DND-41 (cell line): ENCODE measurements at regions not wholly inside any gene's neighbourhood (a gene's known extent, or its start where the extent isn't known, plus 50 kb on each side); places are given as distances from the start of the nearest gene placed in this dataset.

Source experiments
- ATAC-seq: fragments of 200-7000 bp; cut with Tn5 transposase; 3 replicates; pipeline ENCODE4 v1.9.1; 2021; ENCODE audit warnings: low read depth; ENCODE audit not compliant: insufficient read depth
- DNase-seq: peaks from one replicate; pipeline ENCODE4 v3.0.0-alpha.2; 2020
- H2AFZ ChIP-seq: 2 replicates; pipeline ENCODE4 v1.6.0; 2012; ENCODE audit warnings: low read depth, low read length
- H3K27ac ChIP-seq: 2 replicates; pipeline ENCODE4 v1.5.1; 2012; ENCODE audit warnings: low read length, inconsistent platforms
- H3K27me3 ChIP-seq: fragments of 200-600 bp; sonication (generic); 2 replicates; pipeline ENCODE4 v1.6.0; 2012; ENCODE audit warnings: low read length, mild to moderate bottlenecking, inconsistent platforms; ENCODE audit not compliant: insufficient read depth, poor library complexity
- H3K36me3 ChIP-seq: 2 replicates; pipeline ENCODE4 v1.5.1; 2012; ENCODE audit warnings: low read length, inconsistent platforms; ENCODE audit not compliant: insufficient read depth
- H3K4me1 ChIP-seq: 2 replicates; pipeline ENCODE4 v1.5.1; 2012; ENCODE audit warnings: mild to moderate bottlenecking, low read length; ENCODE audit not compliant: insufficient read depth
- H3K4me2 ChIP-seq: 2 replicates; pipeline ENCODE4 v1.6.0; 2012; ENCODE audit warnings: mild to moderate bottlenecking, moderate library complexity, low read length, inconsistent platforms; ENCODE audit not compliant: insufficient read depth
- H3K4me3 ChIP-seq, 2 experiments: fragments of 200-600 bp in 1 of 2; shearing (Covaris generic) in 1 of 2; 2 replicates each; pipeline ENCODE4 v1.5.1; 2012 to 2016; ENCODE audit warnings: inconsistent platforms in 2 of 2, low read length in 2 of 2, mild to moderate bottlenecking in 2 of 2, low read depth in 1 of 2, moderate library complexity in 1 of 2
- H3K79me2 ChIP-seq: 2 replicates; pipeline ENCODE4 v1.6.0; 2012; ENCODE audit warnings: low read length, inconsistent platforms; ENCODE audit not compliant: insufficient read depth
- H3K9ac ChIP-seq: 2 replicates; pipeline ENCODE4 v1.6.0; 2012; ENCODE audit warnings: low read depth, mild to moderate bottlenecking, inconsistent platforms, low read length, moderate library complexity
- H3K9me3 ChIP-seq: 2 replicates; pipeline ENCODE4 v1.5.1; 2012; ENCODE audit warnings: low read length, moderate library complexity, mild to moderate bottlenecking, inconsistent platforms; ENCODE audit not compliant: insufficient read depth, severe bottlenecking
- H4K20me1 ChIP-seq: 2 replicates; pipeline ENCODE4 v1.6.0; 2012; ENCODE audit warnings: low read length; ENCODE audit not compliant: insufficient read depth
- CTCF ChIP-seq: IDR thresholded peaks from 2 replicates; pipeline ENCODE4 v1.5.1; 2012; ENCODE audit warnings: borderline replicate concordance, low read length, moderate library complexity, mild to moderate bottlenecking; ENCODE audit not compliant: poor library complexity, severe bottlenecking; ENCODE audit errors: extremely low read depth
- EZH2 ChIP-seq: IDR thresholded peaks from 3 replicates; pipeline ENCODE4 v1.6.1; 2012; ENCODE audit warnings: borderline replicate concordance, low read depth, mild to moderate bottlenecking, moderate library complexity, low read length, inconsistent platforms; ENCODE audit not compliant: severe bottlenecking

GRCh38 chr2:16359961-16360360, 305.7 kb downstream of the CYRIA start:
- Histone ChIP-seq H3K27me3 (no peaks in the 10 kb centered on the region), H2AFZ (no peak overlapping the region), H3K36me3 (no peaks in the 10 kb centered on the region), H3K79me2 (no peaks in the 10 kb centered on the region), H3K4me2 (no peak overlapping the region), H3K9ac (no peak overlapping the region), H3K4me1 (no peaks in the 10 kb centered on the region), H4K20me1 (no peaks in the 10 kb centered on the region), H3K27ac (no peak overlapping the region), H3K9me3 (peaks cover 5% of the 10 kb centered on the region), H3K4me3 (no peak overlapping the region)
- no peak for DNase-seq
- no peak for ATAC-seq
- TF ChIP-seq EZH2 (no peak), CTCF (no peak)

- Histone ChIP-seq H3K4me3 (no peak overlapping the region), H3K27ac (no peak overlapping the region), H3K9me3 (peaks cover 8% of the 10 kb centered on the region), H3K79me2 (no peaks in the 10 kb centered on the region), H3K36me3 (no peaks in the 10 kb centered on the region), H3K27me3 (no peaks in the 10 kb centered on the region), H3K9ac (no peak overlapping the region), H3K4me2 (no peak overlapping the region), H3K4me1 (no peaks in the 10 kb centered on the region), H4K20me1 (no peaks in the 10 kb centered on the region), H2AFZ (no peak overlapping the region)
- DNase-seq (no peak), ATAC-seq (no peak)
- TF ChIP-seq CTCF (no peak), EZH2 (no peak)
Observed at GRCh38 chr2:16357188-16357587, 308.4 kb downstream of the CYRIA start.

GRCh38 chr2:16351541-16351940, 314.1 kb downstream of the CYRIA start:
- H3K4me3 ChIP-seq = no peak overlapping the region
- DNase-seq (no peak), ATAC-seq (no peak)
- no peaks in the 10 kb centered on the region for H3K27me3 ChIP-seq
- H2AFZ ChIP-seq = no peak overlapping the region
- no peak overlapping the region for H3K4me2 ChIP-seq
- H3K27ac ChIP-seq = no peak overlapping the region
- H3K4me1 ChIP-seq = no peaks in the 10 kb centered on the region
- no peaks in the 10 kb centered on the region for H3K36me3 ChIP-seq
- no peak for TF ChIP-seq CTCF
- TF ChIP-seq EZH2 = no peak
- H4K20me1 ChIP-seq = no peaks in the 10 kb centered on the region
- peaks cover 8% of the 10 kb centered on the region for H3K9me3 ChIP-seq
- no peak overlapping the region for H3K9ac ChIP-seq
- H3K79me2 ChIP-seq = no peaks in the 10 kb centered on the region

- H4K20me1 ChIP-seq = no peaks in the 10 kb centered on the region
- no peak overlapping the region for H3K27ac ChIP-seq
- no peaks in the 10 kb centered on the region for H3K79me2 ChIP-seq
- no peaks in the 10 kb centered on the region for H3K27me3 ChIP-seq
- H3K4me3 ChIP-seq = no peak overlapping the region
- TF ChIP-seq CTCF (no peak), EZH2 (no peak)
- DNase-seq (no peak), ATAC-seq (no peak)
- H3K4me2 ChIP-seq = no peak overlapping the region
- H2AFZ ChIP-seq = no peak overlapping the region
- no peaks in the 10 kb centered on the region for H3K36me3 ChIP-seq
- H3K9ac ChIP-seq = no peak overlapping the region
- no peaks in the 10 kb centered on the region for H3K4me1 ChIP-seq
- peaks cover 8% of the 10 kb centered on the region for H3K9me3 ChIP-seq
Observed at GRCh38 chr2:16351137-16351536, 314.5 kb downstream of the CYRIA start.
